ENCODE measurements at regions not wholly inside any gene's neighbourhood (a gene's known extent, or its start where the extent isn't known, plus 50 kb on each side); places are given as distances from the start of the nearest gene placed in this dataset.

DNA sequence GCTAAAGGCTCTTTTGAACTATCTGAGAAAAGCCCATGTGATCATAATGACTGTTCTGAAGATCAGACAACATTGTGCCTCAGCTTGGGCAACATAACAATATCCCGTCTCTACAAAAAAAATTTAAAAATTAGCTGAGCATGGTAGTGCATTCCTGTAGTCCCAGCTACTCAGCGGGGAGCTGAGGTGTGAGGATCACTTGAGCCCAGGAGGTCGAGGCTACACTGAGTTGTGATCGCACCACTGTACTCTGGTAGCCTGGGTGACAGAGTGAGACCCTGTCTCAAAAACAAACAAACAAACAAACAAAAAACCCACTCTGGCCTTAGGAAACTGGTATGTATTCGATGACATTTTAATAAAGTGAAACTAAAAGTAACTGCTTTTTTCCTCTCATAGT is 1526.8 kb upstream of the TENM4 start:
- TF ChIP-seq RAD21 (IDR thresholded peaks at IDR 0.05; ENCODE audit: low read depth) = no peak
- no peak for TF ChIP-seq FOXM1 (IDR thresholded peaks at IDR 0.05; ENCODE audit: borderline replicate concordance, low read depth)
- no peak for TF ChIP-seq MAX (IDR thresholded peaks at IDR 0.05)
- no peak for TF ChIP-seq EP300 (IDR thresholded peaks at IDR 0.05; ENCODE audit: borderline replicate concordance)
- TF ChIP-seq CEBPB (IDR thresholded peaks at IDR 0.05) = no peak

- TF ChIP-seq NFIC (IDR thresholded peaks at IDR 0.05) = no peak
- TF ChIP-seq, protein P1, sequence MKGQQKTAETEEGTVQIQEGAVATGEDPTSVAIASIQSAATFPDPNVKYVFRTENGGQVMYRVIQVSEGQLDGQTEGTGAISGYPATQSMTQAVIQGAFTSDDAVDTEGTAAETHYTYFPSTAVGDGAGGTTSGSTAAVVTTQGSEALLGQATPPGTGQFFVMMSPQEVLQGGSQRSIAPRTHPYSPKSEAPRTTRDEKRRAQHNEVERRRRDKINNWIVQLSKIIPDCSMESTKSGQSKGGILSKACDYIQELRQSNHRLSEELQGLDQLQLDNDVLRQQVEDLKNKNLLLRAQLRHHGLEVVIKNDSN (IDR thresholded peaks at IDR 0.05) = no peak
- TF ChIP-seq EP300 (IDR thresholded peaks at IDR 0.05; ENCODE audit: borderline replicate concordance) = no peak
These were observed 1519.7 kb upstream of the TENM4 start for GRCh38 chr11:80960381-80961029.

DNA sequence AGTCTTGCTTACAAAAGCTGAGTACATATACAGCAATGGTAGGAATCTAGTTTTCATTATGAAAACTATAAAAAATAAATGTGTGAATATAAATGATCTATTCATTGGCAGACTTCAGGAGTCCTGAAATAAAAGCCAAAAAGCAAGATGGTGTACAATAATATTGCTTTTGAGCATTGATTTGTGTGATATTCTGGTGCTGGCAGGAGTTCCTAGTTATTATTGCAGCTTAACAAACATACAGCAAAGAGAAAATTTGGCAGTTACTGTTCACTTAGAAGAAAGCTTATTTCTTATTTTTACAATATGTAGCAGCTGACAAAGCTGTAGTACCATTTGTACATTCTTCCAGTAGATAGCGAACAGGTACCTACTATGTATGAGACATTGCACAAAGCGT is 1518.9 kb upstream of the TENM4 start:
- TF ChIP-seq TAF1 (IDR thresholded peaks at IDR 0.05; ENCODE audit: low read depth) (no peak), CEBPB (IDR thresholded peaks at IDR 0.05) (no peak)

DNA sequence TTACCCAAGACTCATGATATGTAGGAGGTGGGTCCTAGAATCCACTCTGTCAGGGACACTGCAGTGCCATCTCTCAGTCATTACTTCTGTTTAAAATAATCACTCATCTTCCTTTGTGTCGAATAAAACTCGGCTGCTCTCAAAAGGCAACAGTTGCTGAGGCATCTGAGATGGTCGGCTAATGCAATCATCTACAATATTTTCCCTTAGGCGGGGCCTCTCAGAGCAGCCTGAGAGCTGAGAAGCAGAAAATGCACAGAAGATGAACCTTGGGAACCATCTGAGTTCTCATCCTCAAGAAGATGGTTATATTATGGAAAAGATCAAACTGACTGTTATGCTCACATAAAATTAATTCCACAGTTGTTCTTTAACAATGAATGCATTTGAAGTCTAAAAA is 1518.2 kb upstream of the TENM4 start:
- no peak for TF ChIP-seq CREB1 (IDR thresholded peaks at IDR 0.05; ENCODE audit: low read depth)
- no peak for TF ChIP-seq NFIC (IDR thresholded peaks at IDR 0.05)
- no peak for TF ChIP-seq EGR1 (IDR thresholded peaks at IDR 0.05)
- TF ChIP-seq REST (IDR thresholded peaks at IDR 0.05; ENCODE audit: low read depth) = no peak
- TF ChIP-seq EP300 (IDR thresholded peaks at IDR 0.05; ENCODE audit: borderline replicate concordance) = no peak
- no peak for TF ChIP-seq YY1 (IDR thresholded peaks at IDR 0.05; ENCODE audit: low read depth)
- TF ChIP-seq FOXM1 (IDR thresholded peaks at IDR 0.05; ENCODE audit: borderline replicate concordance, low read depth) = no peak
- no peak for TF ChIP-seq TEAD4 (IDR thresholded peaks at IDR 0.05)
- TF ChIP-seq MAX (IDR thresholded peaks at IDR 0.05) = no peak
- no peak for TF ChIP-seq CEBPB (IDR thresholded peaks at IDR 0.05)
- no peak for TF ChIP-seq TCF12 (IDR thresholded peaks at IDR 0.05; ENCODE audit: low read depth)

DNA sequence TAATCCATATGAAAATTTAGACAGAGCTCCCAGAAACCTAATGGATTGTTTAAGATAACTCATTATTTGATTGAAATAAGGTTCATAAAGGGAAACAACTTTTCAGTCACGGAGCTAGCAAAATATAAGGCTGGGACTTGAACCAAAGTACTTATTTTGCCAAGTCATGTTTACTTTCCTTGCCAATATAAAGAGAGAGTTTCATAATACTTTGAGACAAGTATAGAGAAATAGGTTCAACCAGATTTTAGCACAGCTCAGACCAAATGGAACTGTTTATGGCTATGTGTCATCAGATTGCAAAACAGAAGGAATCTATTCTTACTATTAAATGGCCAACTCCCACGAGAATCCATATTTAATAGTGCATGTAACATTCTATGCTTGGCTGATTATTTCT is 1517.5 kb upstream of the TENM4 start:
- no peak for TF ChIP-seq REST (IDR thresholded peaks at IDR 0.05; ENCODE audit: low read depth)
- TF ChIP-seq MAX (IDR thresholded peaks at IDR 0.05) = no peak
- TF ChIP-seq NFIC (IDR thresholded peaks at IDR 0.05) = no peak
- TF ChIP-seq TAF1 (IDR thresholded peaks at IDR 0.05; ENCODE audit: low read depth) = no peak
- TF ChIP-seq CREB1 (IDR thresholded peaks at IDR 0.05; ENCODE audit: low read depth) = no peak
- TF ChIP-seq, protein P1 (IDR thresholded peaks at IDR 0.05) = no peak
- no peak for TF ChIP-seq ZBTB7A (IDR thresholded peaks at IDR 0.05; ENCODE audit: low read depth)
- TF ChIP-seq CEBPB (IDR thresholded peaks at IDR 0.05) = no peak
- no peak for TF ChIP-seq EGR1 (IDR thresholded peaks at IDR 0.05)
- TF ChIP-seq TCF12 (IDR thresholded peaks at IDR 0.05; ENCODE audit: low read depth) = no peak
- TF ChIP-seq FOXM1 (IDR thresholded peaks at IDR 0.05; ENCODE audit: borderline replicate concordance, low read depth) = no peak
- no peak for TF ChIP-seq YY1 (IDR thresholded peaks at IDR 0.05; ENCODE audit: low read depth)
- no peak for TF ChIP-seq EP300 (IDR thresholded peaks at IDR 0.05; ENCODE audit: borderline replicate concordance)
- no peak for TF ChIP-seq TEAD4 (IDR thresholded peaks at IDR 0.05)

- no peak for TF ChIP-seq NFIC (IDR thresholded peaks at IDR 0.05)
- TF ChIP-seq FOXM1 (IDR thresholded peaks at IDR 0.05; ENCODE audit: borderline replicate concordance, low read depth) = no peak
- TF ChIP-seq REST (IDR thresholded peaks at IDR 0.05; ENCODE audit: low read depth) = no peak
- no peak for TF ChIP-seq TCF12 (IDR thresholded peaks at IDR 0.05; ENCODE audit: low read depth)
- TF ChIP-seq TEAD4 (IDR thresholded peaks at IDR 0.05) = no peak
- no peak for TF ChIP-seq TAF1 (IDR thresholded peaks at IDR 0.05; ENCODE audit: low read depth)
- TF ChIP-seq CREB1 (IDR thresholded peaks at IDR 0.05; ENCODE audit: low read depth) = no peak
- no peak for TF ChIP-seq YY1 (IDR thresholded peaks at IDR 0.05; ENCODE audit: low read depth)
- TF ChIP-seq CEBPB (IDR thresholded peaks at IDR 0.05) = no peak
- no peak for TF ChIP-seq RAD21 (IDR thresholded peaks at IDR 0.05; ENCODE audit: low read depth)
- TF ChIP-seq ZBTB7A (IDR thresholded peaks at IDR 0.05; ENCODE audit: low read depth) = no peak
- TF ChIP-seq MAX (IDR thresholded peaks at IDR 0.05) = no peak
- TF ChIP-seq EP300 (IDR thresholded peaks at IDR 0.05; ENCODE audit: borderline replicate concordance) = no peak
- TF ChIP-seq, protein P1 (IDR thresholded peaks at IDR 0.05) = no peak
- no peak for TF ChIP-seq EGR1 (IDR thresholded peaks at IDR 0.05)
These were observed 1514.8 kb upstream of the TENM4 start for GRCh38 chr11:80955588-80955987.

Measured in Ishikawa (cell line).